CD14-positive monocyte (primary cell): ENCODE measurements at regions not wholly inside any gene's neighbourhood (a gene's known extent, or its start where the extent isn't known, plus 50 kb on each side); places are given as distances from the start of the nearest gene placed in this dataset.

Experiments used
- DNase-seq, 3 donors: peaks; one replicate each; pipeline ENCODE4 v3.0.0-alpha.2; 2011 to 2022
- H2AFZ ChIP-seq: 2 replicates; pipeline ENCODE4 v1.6.0; 2012; ENCODE audit warnings: mild to moderate bottlenecking, low read depth, low read length, inconsistent platforms; ENCODE audit not compliant: insufficient read depth, poor library complexity, severe bottlenecking
- H3K27ac ChIP-seq, 2 donors: 1 replicate in 1 of 2; 2 replicates in 1 of 2; pipeline ENCODE4 v1.5.1; 2012 to 2013; ENCODE audit warnings: low read length in 2 of 2, control low read depth in 1 of 2, inconsistent platforms in 1 of 2, low read depth in 1 of 2, mild to moderate bottlenecking in 1 of 2
- H3K27me3 ChIP-seq, 2 donors: one replicate each; pipeline versions ENCODE4 v1.6.0 to v1.6.1; 2011 to 2013; ENCODE audit warnings: low read length in 2 of 2; ENCODE audit not compliant: control insufficient read depth in 2 of 2, insufficient read depth in 2 of 2
- H3K36me3 ChIP-seq, 2 donors: replicated peaks in 1 of 2; 1 replicate in 1 of 2; 2 replicates in 1 of 2; pipeline versions ENCODE4 v1.5.1 to v1.6.1; 2012 to 2013; ENCODE audit warnings: low read length in 2 of 2, control low read depth in 1 of 2, inconsistent platforms in 1 of 2, mild to moderate bottlenecking in 1 of 2; ENCODE audit not compliant: insufficient read depth in 2 of 2, control insufficient read depth in 1 of 2
- H3K4me1 ChIP-seq, 2 donors: 1 replicate in 1 of 2; 2 replicates in 1 of 2; pipeline versions ENCODE4 v1.5.1 to v1.6.1; 2012 to 2013; ENCODE audit warnings: low read length in 2 of 2, control low read depth in 1 of 2, inconsistent platforms in 1 of 2, mild to moderate bottlenecking in 1 of 2, moderate library complexity in 1 of 2; ENCODE audit not compliant: insufficient read depth in 2 of 2, control insufficient read depth in 1 of 2
- H3K4me2 ChIP-seq: replicated peaks from 2 replicates; pipeline ENCODE3; 2012; ENCODE audit warnings: low read length, moderate library complexity, mild to moderate bottlenecking; ENCODE audit not compliant: poor library complexity, severe bottlenecking; ENCODE audit errors: extremely low read depth
- H3K4me3 ChIP-seq, 3 experiments: fragments of 200-600 bp in 1 of 3; sonication (generic) in 1 of 3; replicated peaks in 1 of 3; 1 replicate in 2 of 3; 2 replicates in 1 of 3; pipeline ENCODE4 v1.5.1; 2011 to 2013; ENCODE audit warnings: low read length in 3 of 3, mild to moderate bottlenecking in 3 of 3, control low read depth in 2 of 3, low read depth in 2 of 3, inconsistent platforms in 1 of 3, moderate library complexity in 1 of 3
- H3K79me2 ChIP-seq: 2 replicates; pipeline ENCODE4 v1.6.0; 2012; ENCODE audit warnings: mild to moderate bottlenecking, control low read depth, inconsistent platforms, low read length, moderate library complexity; ENCODE audit not compliant: insufficient read depth
- H3K9ac ChIP-seq: 2 replicates; pipeline ENCODE4 v1.6.0; 2017; ENCODE audit warnings: low read length, mild to moderate bottlenecking; ENCODE audit not compliant: insufficient read depth, poor library complexity, severe bottlenecking
- H3K9me3 ChIP-seq, 2 donors: replicated peaks in 1 of 2; 1 replicate in 1 of 2; 2 replicates in 1 of 2; pipeline versions ENCODE4 v1.5.1 to v1.6.1; 2012 to 2013; ENCODE audit warnings: low read length in 2 of 2, control low read depth in 1 of 2; ENCODE audit not compliant: control insufficient read depth in 1 of 2, insufficient read depth in 1 of 2
- H4K20me1 ChIP-seq: 2 replicates; pipeline ENCODE4 v1.6.0; 2012; ENCODE audit warnings: mild to moderate bottlenecking, low read length, control low read depth, moderate library complexity; ENCODE audit not compliant: insufficient read depth
- H3K27ac Mint-ChIP-seq, 7 donors: one replicate each; pipeline ENCODE4 v1.8.0; 2020; ENCODE audit warnings: mild to moderate bottlenecking in 7 of 7, mixed read lengths in 7 of 7, moderate library complexity in 6 of 7, inconsistent platforms in 2 of 7
- H3K27me3 Mint-ChIP-seq, 3 donors: one replicate each; pipeline ENCODE4 v1.8.0; 2021 to 2022; ENCODE audit warnings: low read depth in 3 of 3, mild to moderate bottlenecking in 3 of 3, mixed read lengths in 3 of 3, moderate library complexity in 3 of 3, inconsistent platforms in 1 of 3
- H3K36me3 Mint-ChIP-seq, 2 donors: one replicate each; pipeline ENCODE4 v1.8.0; 2020; ENCODE audit warnings: mixed read lengths in 2 of 2, inconsistent platforms in 1 of 2, mild to moderate bottlenecking in 1 of 2
- H3K4me1 Mint-ChIP-seq: one replicate; pipeline ENCODE4 v1.8.0; 2020; ENCODE audit warnings: mild to moderate bottlenecking, mixed read lengths
- H3K4me3 Mint-ChIP-seq, 2 donors: one replicate each; pipeline ENCODE4 v1.8.0; 2020; ENCODE audit warnings: mild to moderate bottlenecking in 2 of 2, mixed read lengths in 2 of 2, moderate library complexity in 1 of 2
- H3K9me3 Mint-ChIP-seq, 7 donors: one replicate each; pipeline ENCODE4 v1.8.0; 2020 to 2022; ENCODE audit warnings: mixed read lengths in 7 of 7, mild to moderate bottlenecking in 6 of 7, moderate library complexity in 6 of 7, inconsistent platforms in 2 of 7
- CTCF ChIP-seq: fragments of 200-600 bp; IDR thresholded peaks from one replicate; pipeline ENCODE4 v1.8.0; 2022; ENCODE audit warnings: antibody characterized with exemption, mild to moderate bottlenecking
- WGBS: methylation state at CpG from one replicate; pipeline ENCODE4 v1.1.5; 2013; ENCODE audit warnings: missing lambda C conversion rate; ENCODE audit not compliant: insufficient coverage; 5-methylcytosine and 5-hydroxymethylcytosine counted together
- intact Hi-C, 2 donors: fragments of 100-400 bp; cut with micrococcal nuclease; formaldehyde crosslinking; loops; one replicate each; pipeline versions ENCODE4 v1.15.0 to v1.15.1; 2023

- no peak for DNase-seq
- H3K9me3 ChIP-seq: peaks cover 0 to 3% of the 10 kb centered on the region in 2 donors
- no peaks in the 10 kb centered on the region for H3K36me3 ChIP-seq
- peaks cover 0 to 2% of the 10 kb centered on the region in 2 donors for H3K36me3 Mint-ChIP-seq
- intact Hi-C loops: no loop called here
- H3K4me1 ChIP-seq: peaks cover 9 to 16% of the 10 kb centered on the region in 2 donors
- H3K4me3 ChIP-seq: no peak overlapping the region
- H2AFZ ChIP-seq: no peak overlapping the region
- H3K27me3 Mint-ChIP-seq: peaks cover 5 to 8% (median 6%) of the 10 kb centered on the region in 3 donors
- peaks cover 0 to 6% (median 0%) of the 10 kb centered on the region in 7 donors for H3K9me3 Mint-ChIP-seq
- no peak overlapping the region for H3K27ac ChIP-seq
- WGBS: 80% methylated on average over 8 of the region's 13 CpGs
- no peak overlapping the region for H3K4me3 Mint-ChIP-seq
- H3K9ac ChIP-seq: no peak overlapping the region
- peaks cover 20% of the 10 kb centered on the region for H3K4me1 Mint-ChIP-seq
- no peak for TF ChIP-seq CTCF
- no peaks in the 10 kb centered on the region for H3K79me2 ChIP-seq
- no peaks in the 10 kb centered on the region for H4K20me1 ChIP-seq
- no peak overlapping the region for H3K4me2 ChIP-seq
- H3K27ac Mint-ChIP-seq: peak overlapping the region in 1 of 7 donors; percentile 63
- H3K27me3 ChIP-seq: no peaks in the 10 kb centered on the region
Measured at GRCh38 chr20:50369225-50370035, 140.8 kb upstream of the PTPN1 start.

DNA sequence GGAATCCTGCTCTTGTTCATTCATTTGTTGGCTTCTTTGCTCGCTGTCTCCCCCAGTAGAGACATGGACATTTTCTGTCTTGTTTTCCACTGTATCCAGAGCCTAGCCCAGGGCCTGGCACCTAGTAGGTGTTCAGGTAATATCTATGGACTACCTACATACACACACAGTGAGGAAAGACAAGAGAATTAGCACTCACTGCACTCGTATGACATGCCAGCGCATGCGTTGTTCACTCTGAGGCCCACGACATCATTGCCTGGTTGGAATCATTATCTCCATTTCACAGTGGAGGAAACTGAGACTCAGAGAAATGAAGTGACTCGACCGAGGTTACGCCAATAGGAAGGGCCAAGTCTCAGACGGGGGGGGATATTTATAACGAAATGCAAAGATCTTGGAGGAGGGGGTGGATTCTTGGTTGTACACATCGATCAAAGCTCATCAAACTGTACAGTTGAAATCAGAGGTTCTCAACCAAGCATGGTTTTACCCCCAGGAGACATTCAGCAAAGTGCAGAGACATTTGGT lies 140.1 kb upstream of the PTPN1 start:
- TF ChIP-seq CTCF: no peak
- H3K36me3 Mint-ChIP-seq: peaks cover 0 to 2% of the 10 kb centered on the region in 2 donors
- Histone ChIP-seq H2AFZ (no peak overlapping the region), H3K4me1 (peaks cover 13 to 22% of the 10 kb centered on the region in 2 donors), H3K4me3 (no peak overlapping the region), H4K20me1 (no peaks in the 10 kb centered on the region), H3K9ac (no peak overlapping the region), H3K4me2 (no peak overlapping the region), H3K79me2 (no peaks in the 10 kb centered on the region), H3K9me3 (peaks cover 0 to 3% of the 10 kb centered on the region in 2 donors), H3K36me3 (no peaks in the 10 kb centered on the region), H3K27ac (no peak overlapping the region), H3K27me3 (no peaks in the 10 kb centered on the region)
- H3K9me3 Mint-ChIP-seq: peaks cover 0 to 6% (median 0%) of the 10 kb centered on the region in 7 donors
- intact Hi-C loops: no loop called here
- no peak for DNase-seq
- 100% methylated on average over 9 of the region's 11 CpGs for WGBS
- peaks cover 24% of the 10 kb centered on the region for H3K4me1 Mint-ChIP-seq
- no peak overlapping the region for H3K27ac Mint-ChIP-seq
- no peak overlapping the region for H3K4me3 Mint-ChIP-seq
- peaks cover 6 to 8% (median 7%) of the 10 kb centered on the region in 3 donors for H3K27me3 Mint-ChIP-seq
